ENCODE measurements at regions not wholly inside any gene's neighbourhood (a gene's known extent, or its start where the extent isn't known, plus 50 kb on each side); places are given as distances from the start of the nearest gene placed in this dataset.

- TF ChIP-seq CTCF (IDR thresholded peaks at IDR 0.05; ENCODE audit: control insufficient read depth, extremely low read depth, insufficient read depth): no peak
- no peak overlapping the region for H3K4me3 ChIP-seq (ENCODE audit: low read depth, low read length)
- DNase-seq (ENCODE audit: low read depth): no peak
Measured at GRCh38 chr4:149166365-149166764, 649.3 kb downstream of the IQCM start.

- H3K4me3 ChIP-seq (ENCODE audit: low read depth, low read length): no peak overlapping the region
- no peak for DNase-seq (ENCODE audit: low read depth)
- no peak for TF ChIP-seq CTCF (IDR thresholded peaks at IDR 0.05; ENCODE audit: control insufficient read depth, extremely low read depth, insufficient read depth)
Measured at GRCh38 chr4:149164282-149164681, 651.4 kb downstream of the IQCM start.

GRCh38 chr4:149161247-149161646 lies 654.4 kb downstream of the IQCM start:
- H3K4me3 ChIP-seq (ENCODE audit: low read depth, low read length): no peak overlapping the region
- peak; percentile 11 for DNase-seq (ENCODE audit: low read depth)
- TF ChIP-seq CTCF (IDR thresholded peaks at IDR 0.05; ENCODE audit: control insufficient read depth, extremely low read depth, insufficient read depth): no peak

- TF ChIP-seq CTCF (IDR thresholded peaks at IDR 0.05; ENCODE audit: control insufficient read depth, extremely low read depth, insufficient read depth): no peak
- H3K4me3 ChIP-seq (ENCODE audit: low read depth, low read length): no peak overlapping the region
- peak; percentile 33 for DNase-seq (ENCODE audit: low read depth)
Measured at GRCh38 chr4:149160370-149160769, 655.3 kb downstream of the IQCM start.

GRCh38 chr4:149158817-149159216 lies 656.8 kb downstream of the IQCM start:
- TF ChIP-seq CTCF (IDR thresholded peaks at IDR 0.05; ENCODE audit: control insufficient read depth, extremely low read depth, insufficient read depth): no peak
- no peak overlapping the region for H3K4me3 ChIP-seq (ENCODE audit: low read depth, low read length)

GRCh38 chr4:149145803-149146202 lies 669.8 kb downstream of the IQCM start:
- no peak overlapping the region for H3K4me3 ChIP-seq (ENCODE audit: low read depth, low read length)
- no peak for DNase-seq (ENCODE audit: low read depth)
- TF ChIP-seq CTCF (IDR thresholded peaks at IDR 0.05; ENCODE audit: control insufficient read depth, extremely low read depth, insufficient read depth): no peak

More at GRCh38 chr4:149158817-149159216, 656.8 kb downstream of the IQCM start:
- DNase-seq (ENCODE audit: low read depth): no peak

- TF ChIP-seq CTCF (IDR thresholded peaks at IDR 0.05; ENCODE audit: control insufficient read depth, extremely low read depth, insufficient read depth): no peak
- no peak overlapping the region for H3K4me3 ChIP-seq (ENCODE audit: low read depth, low read length)
- DNase-seq (ENCODE audit: low read depth): no peak
Measured at GRCh38 chr4:149144060-149144459, 671.6 kb downstream of the IQCM start.

Data from LNCaP clone FGC (cell line).